ENCODE measurements at regions not wholly inside any gene's neighbourhood (a gene's known extent, or its start where the extent isn't known, plus 50 kb on each side); places are given as distances from the start of the nearest gene placed in this dataset.

- Histone ChIP-seq H3K27ac (replicated peaks) (no peak overlapping the region), H3K4me3 (replicated peaks; ENCODE audit: insufficient read depth, low read length) (no peak overlapping the region), H3K27me3 (ENCODE audit: insufficient read depth, poor library complexity, severe bottlenecking) (no peaks in the 10 kb centered on the region)
- no peak for DNase-seq (ENCODE audit: low read depth in 1 of 2, low spot score in 1 of 2)
- TF ChIP-seq POLR2AphosphoS5 (IDR thresholded peaks at IDR 0.05; ENCODE audit: low read depth) (no peak), CTCF (IDR thresholded peaks at IDR 0.05; ENCODE audit: insufficient read depth, low read length) (no peak), SPI1 (IDR thresholded peaks at IDR 0.05; ENCODE audit: borderline replicate concordance, low read depth) (no peak), GABPA (IDR thresholded peaks at IDR 0.05; ENCODE audit: low read depth) (no peak)
- TF ChIP-seq, protein P1, sequence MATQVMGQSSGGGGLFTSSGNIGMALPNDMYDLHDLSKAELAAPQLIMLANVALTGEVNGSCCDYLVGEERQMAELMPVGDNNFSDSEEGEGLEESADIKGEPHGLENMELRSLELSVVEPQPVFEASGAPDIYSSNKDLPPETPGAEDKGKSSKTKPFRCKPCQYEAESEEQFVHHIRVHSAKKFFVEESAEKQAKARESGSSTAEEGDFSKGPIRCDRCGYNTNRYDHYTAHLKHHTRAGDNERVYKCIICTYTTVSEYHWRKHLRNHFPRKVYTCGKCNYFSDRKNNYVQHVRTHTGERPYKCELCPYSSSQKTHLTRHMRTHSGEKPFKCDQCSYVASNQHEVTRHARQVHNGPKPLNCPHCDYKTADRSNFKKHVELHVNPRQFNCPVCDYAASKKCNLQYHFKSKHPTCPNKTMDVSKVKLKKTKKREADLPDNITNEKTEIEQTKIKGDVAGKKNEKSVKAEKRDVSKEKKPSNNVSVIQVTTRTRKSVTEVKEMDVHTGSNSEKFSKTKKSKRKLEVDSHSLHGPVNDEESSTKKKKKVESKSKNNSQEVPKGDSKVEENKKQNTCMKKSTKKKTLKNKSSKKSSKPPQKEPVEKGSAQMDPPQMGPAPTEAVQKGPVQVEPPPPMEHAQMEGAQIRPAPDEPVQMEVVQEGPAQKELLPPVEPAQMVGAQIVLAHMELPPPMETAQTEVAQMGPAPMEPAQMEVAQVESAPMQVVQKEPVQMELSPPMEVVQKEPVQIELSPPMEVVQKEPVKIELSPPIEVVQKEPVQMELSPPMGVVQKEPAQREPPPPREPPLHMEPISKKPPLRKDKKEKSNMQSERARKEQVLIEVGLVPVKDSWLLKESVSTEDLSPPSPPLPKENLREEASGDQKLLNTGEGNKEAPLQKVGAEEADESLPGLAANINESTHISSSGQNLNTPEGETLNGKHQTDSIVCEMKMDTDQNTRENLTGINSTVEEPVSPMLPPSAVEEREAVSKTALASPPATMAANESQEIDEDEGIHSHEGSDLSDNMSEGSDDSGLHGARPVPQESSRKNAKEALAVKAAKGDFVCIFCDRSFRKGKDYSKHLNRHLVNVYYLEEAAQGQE (IDR thresholded peaks at IDR 0.05; ENCODE audit: insufficient replicate concordance, low read depth): no peak
Observed at GRCh38 chr11:11032066-11032465, 174.2 kb upstream of the ZBED5 start.

GRCh38 chr11:11029027-11029426 lies 171.2 kb upstream of the ZBED5 start:
- Histone ChIP-seq H3K27me3 (ENCODE audit: insufficient read depth, poor library complexity, severe bottlenecking) (no peaks in the 10 kb centered on the region), H3K4me3 (replicated peaks; ENCODE audit: insufficient read depth, low read length) (no peak overlapping the region), H3K27ac (replicated peaks) (no peak overlapping the region)
- no peak for TF ChIP-seq SPI1 (IDR thresholded peaks at IDR 0.05; ENCODE audit: borderline replicate concordance, low read depth)
- no peak for TF ChIP-seq CTCF (IDR thresholded peaks at IDR 0.05; ENCODE audit: insufficient read depth, low read length)
- TF ChIP-seq POLR2AphosphoS5 (IDR thresholded peaks at IDR 0.05; ENCODE audit: low read depth): no peak
- no peak for DNase-seq (ENCODE audit: low read depth in 1 of 2, low spot score in 1 of 2)

DNA sequence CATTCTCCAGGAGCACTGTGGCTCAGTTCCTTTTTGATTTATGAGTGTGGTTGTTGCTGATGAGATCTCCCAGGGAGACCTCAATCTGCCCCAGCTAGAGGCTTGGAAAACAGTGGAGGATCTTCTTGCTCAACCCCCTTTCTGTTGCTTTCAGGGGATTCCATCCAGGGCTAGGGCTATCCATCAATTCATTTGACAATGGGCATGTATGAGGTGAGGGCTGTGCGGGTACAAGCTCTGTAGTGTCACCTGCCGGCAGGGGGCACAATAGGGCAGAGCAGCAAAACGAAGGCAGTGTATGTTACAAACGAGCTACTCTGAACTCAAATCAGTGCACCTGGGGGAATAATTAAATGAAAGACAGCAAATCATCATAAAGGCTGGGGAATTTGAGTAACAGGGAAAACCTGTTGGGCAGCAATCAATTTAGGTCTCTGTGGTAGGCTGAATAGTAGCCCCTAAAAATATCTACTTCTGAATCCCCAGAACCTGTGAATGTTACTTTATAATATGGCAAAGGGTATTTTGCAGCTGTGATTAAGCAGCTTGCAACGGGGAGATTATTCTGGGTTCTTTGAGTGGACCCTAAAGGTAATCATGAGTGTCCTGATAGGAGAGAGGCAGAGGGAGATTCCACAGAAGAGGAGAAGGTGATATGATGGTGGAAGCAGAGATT lies 170.3 kb upstream of the ZBED5 start:
- DNase-seq (ENCODE audit: low read depth in 1 of 2, low spot score in 1 of 2): peak; percentile 12 to 53
- H3K27ac ChIP-seq (replicated peaks): no peak overlapping the region
- TF ChIP-seq GABPA (IDR thresholded peaks at IDR 0.05; ENCODE audit: low read depth) (no peak), CTCF (IDR thresholded peaks at IDR 0.05; ENCODE audit: insufficient read depth, low read length) (peak; percentile 87)
- no peak overlapping the region for H3K4me3 ChIP-seq (replicated peaks; ENCODE audit: insufficient read depth, low read length)
- H3K27me3 ChIP-seq (ENCODE audit: insufficient read depth, poor library complexity, severe bottlenecking): no peaks in the 10 kb centered on the region

DNA sequence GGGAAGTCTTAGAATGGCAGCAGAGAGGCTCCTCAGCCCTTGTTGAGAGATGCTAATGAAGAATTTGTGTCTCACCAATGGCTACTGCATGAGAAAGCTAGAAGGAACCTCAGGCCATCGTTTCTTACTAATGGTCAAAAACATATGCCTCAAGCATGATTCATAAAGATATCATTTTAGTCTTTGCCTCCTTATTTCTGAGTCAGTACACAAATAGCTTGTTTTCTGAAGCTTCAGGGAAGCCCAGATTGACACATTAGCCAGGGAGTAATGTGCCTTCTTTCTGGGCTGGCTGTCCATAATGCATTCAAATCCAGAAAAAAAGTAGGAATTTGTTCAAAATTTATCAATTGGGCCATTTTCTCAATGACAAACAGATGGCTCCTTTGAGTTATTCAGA lies 169.4 kb upstream of the ZBED5 start:
- DNase-seq (ENCODE audit: low read depth in 1 of 2, low spot score in 1 of 2): no peak
- TF ChIP-seq, protein P1 (IDR thresholded peaks at IDR 0.05; ENCODE audit: insufficient replicate concordance, low read depth): no peak
- TF ChIP-seq GABPA (IDR thresholded peaks at IDR 0.05; ENCODE audit: low read depth): no peak
- TF ChIP-seq CTCF (IDR thresholded peaks at IDR 0.05; ENCODE audit: insufficient read depth, low read length): no peak
- no peak for TF ChIP-seq POLR2AphosphoS5 (IDR thresholded peaks at IDR 0.05; ENCODE audit: low read depth)
- TF ChIP-seq SPI1 (IDR thresholded peaks at IDR 0.05; ENCODE audit: borderline replicate concordance, low read depth): no peak
- no peaks in the 10 kb centered on the region for H3K27me3 ChIP-seq (ENCODE audit: insufficient read depth, poor library complexity, severe bottlenecking)
- no peak overlapping the region for H3K4me3 ChIP-seq (replicated peaks; ENCODE audit: insufficient read depth, low read length)
- no peak overlapping the region for H3K27ac ChIP-seq (replicated peaks)

Measured in HL-60 (cell line).